WERI-Rb-1 (cell line): ENCODE measurements at regions not wholly inside any gene's neighbourhood (a gene's known extent, or its start where the extent isn't known, plus 50 kb on each side); places are given as distances from the start of the nearest gene placed in this dataset.

Source experiments
- DNase-seq: peaks from one replicate; pipeline ENCODE4 v3.0.0-alpha.2; 2020
- H3K27ac ChIP-seq: fragments of 250-450 bp; sonication (Bioruptor Pico); 2 replicates; pipeline ENCODE4 v1.5.1; 2020; ENCODE audit warnings: mild to moderate bottlenecking, moderate library complexity
- H3K27me3 ChIP-seq: fragments of 250-450 bp; sonication (Bioruptor Pico); 2 replicates; pipeline ENCODE4 v1.5.1; 2021; ENCODE audit warnings: mild to moderate bottlenecking, low read depth, moderate library complexity; ENCODE audit not compliant: insufficient read depth, severe bottlenecking
- H3K36me3 ChIP-seq: fragments of 250-450 bp; sonication (Bioruptor Pico); 2 replicates; pipeline ENCODE4 v1.5.1; 2020; ENCODE audit warnings: mild to moderate bottlenecking, moderate library complexity
- H3K4me3 ChIP-seq: 2 replicates; pipeline ENCODE4 v1.5.1; 2011; ENCODE audit warnings: low read depth, mild to moderate bottlenecking, control low read depth, low read length
- H3K9me3 ChIP-seq: fragments of 250-450 bp; sonication (Bioruptor Pico); 2 replicates; pipeline ENCODE4 v1.5.1; 2021; ENCODE audit warnings: mild to moderate bottlenecking, moderate library complexity; ENCODE audit not compliant: severe bottlenecking
- TF ChIP-seq, protein P1 (sequence below): IDR thresholded peaks from 2 replicates; pipeline ENCODE4 v1.5.1; 2011; ENCODE audit warnings: low read depth, mild to moderate bottlenecking, control low read depth, inconsistent platforms, low read length

DNA sequence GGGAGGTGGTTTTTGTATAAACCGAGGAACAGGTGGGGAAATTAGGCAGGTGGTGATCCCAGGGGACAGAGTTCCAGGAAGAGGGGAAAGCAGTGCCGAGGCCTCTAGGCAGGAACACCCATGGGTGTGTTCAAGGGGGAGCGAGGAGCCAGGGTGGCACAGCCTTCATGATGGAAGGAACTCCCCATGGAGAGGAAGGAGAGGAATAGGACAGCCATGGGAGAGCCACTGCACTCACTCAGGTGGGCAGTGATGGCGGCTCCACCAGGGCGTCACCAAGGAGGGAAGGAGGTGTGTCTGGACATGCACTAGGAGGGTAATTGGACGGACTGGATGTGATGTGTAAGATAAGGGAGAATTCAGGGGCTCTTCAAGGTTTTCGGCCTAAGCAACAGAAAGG, 98.2 kb downstream of the THBS2 start:
- H3K36me3 ChIP-seq = no peaks in the 10 kb centered on the region
- TF ChIP-seq, protein P1, sequence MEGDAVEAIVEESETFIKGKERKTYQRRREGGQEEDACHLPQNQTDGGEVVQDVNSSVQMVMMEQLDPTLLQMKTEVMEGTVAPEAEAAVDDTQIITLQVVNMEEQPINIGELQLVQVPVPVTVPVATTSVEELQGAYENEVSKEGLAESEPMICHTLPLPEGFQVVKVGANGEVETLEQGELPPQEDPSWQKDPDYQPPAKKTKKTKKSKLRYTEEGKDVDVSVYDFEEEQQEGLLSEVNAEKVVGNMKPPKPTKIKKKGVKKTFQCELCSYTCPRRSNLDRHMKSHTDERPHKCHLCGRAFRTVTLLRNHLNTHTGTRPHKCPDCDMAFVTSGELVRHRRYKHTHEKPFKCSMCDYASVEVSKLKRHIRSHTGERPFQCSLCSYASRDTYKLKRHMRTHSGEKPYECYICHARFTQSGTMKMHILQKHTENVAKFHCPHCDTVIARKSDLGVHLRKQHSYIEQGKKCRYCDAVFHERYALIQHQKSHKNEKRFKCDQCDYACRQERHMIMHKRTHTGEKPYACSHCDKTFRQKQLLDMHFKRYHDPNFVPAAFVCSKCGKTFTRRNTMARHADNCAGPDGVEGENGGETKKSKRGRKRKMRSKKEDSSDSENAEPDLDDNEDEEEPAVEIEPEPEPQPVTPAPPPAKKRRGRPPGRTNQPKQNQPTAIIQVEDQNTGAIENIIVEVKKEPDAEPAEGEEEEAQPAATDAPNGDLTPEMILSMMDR = no peak

DNA sequence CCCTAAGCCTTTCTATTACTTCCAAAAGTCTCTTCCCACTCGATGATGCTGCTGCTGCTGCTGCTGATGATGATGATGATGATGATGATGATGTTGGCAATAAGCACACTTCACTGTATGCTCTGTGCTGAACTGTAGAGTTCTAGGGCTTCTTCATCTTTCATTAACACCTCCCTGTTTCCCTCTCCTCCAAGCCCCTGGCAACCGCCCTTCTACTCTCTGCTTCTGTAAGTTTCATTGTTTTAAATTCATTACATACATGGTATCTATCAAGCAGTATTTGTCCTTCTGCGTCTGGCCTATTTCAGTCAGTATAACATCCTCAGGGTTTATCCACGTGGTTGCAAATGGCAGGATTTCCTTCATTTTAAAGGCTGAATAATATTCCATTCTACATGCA, 100.2 kb downstream of the THBS2 start:
- Histone ChIP-seq H3K9me3 (peaks cover 4% of the 10 kb centered on the region), H3K4me3 (no peak overlapping the region), H3K27me3 (no peaks in the 10 kb centered on the region), H3K27ac (no peak overlapping the region), H3K36me3 (no peaks in the 10 kb centered on the region)
- TF ChIP-seq, protein P1 = no peak
- no peak for DNase-seq

More for the DNA sequence above, 98.2 kb downstream of the THBS2 start:
- H3K4me3 ChIP-seq = no peak overlapping the region
- DNase-seq = no peak
- H3K9me3 ChIP-seq = no peaks in the 10 kb centered on the region
- no peak overlapping the region for H3K27ac ChIP-seq
- H3K27me3 ChIP-seq = no peaks in the 10 kb centered on the region

DNA sequence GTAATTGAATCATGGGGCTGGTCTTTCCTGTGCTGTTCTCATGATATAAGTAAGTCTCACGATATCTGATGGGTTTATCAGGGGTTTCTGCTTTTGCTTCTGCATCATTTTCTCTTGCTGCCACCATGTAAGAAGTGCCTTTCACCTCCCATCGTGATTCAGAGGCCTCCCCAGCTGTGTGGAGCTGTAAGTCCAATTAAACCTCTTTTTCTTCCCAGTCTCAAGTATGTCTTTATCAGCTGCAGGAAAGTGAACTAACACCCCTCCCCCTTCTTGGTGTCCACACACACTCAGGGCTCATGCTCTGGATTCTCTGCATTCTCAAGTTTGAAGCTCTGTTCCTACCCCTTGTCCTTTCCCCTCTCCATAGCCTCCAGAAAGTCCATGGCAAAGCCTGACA, 107.1 kb downstream of the THBS2 start:
- peaks cover 4% of the 10 kb centered on the region for H3K9me3 ChIP-seq
- no peaks in the 10 kb centered on the region for H3K36me3 ChIP-seq
- H3K4me3 ChIP-seq = no peak overlapping the region
- no peak overlapping the region for H3K27ac ChIP-seq
- TF ChIP-seq, protein P1 = no peak
- DNase-seq = no peak
- H3K27me3 ChIP-seq = no peaks in the 10 kb centered on the region

GRCh38 chr6:169145991-169146501, 107.6 kb downstream of the THBS2 start:
- no peak overlapping the region for H3K27ac ChIP-seq
- TF ChIP-seq, protein P1 = no peak

GRCh38 chr6:169145496-169145895, 108.2 kb downstream of the THBS2 start:
- Histone ChIP-seq H3K9me3 (peaks cover 4% of the 10 kb centered on the region), H3K27me3 (no peaks in the 10 kb centered on the region), H3K36me3 (no peaks in the 10 kb centered on the region), H3K27ac (no peak overlapping the region), H3K4me3 (no peak overlapping the region)
- TF ChIP-seq, protein P1 = no peak
- no peak for DNase-seq

More at GRCh38 chr6:169145991-169146501, 107.6 kb downstream of the THBS2 start:
- Histone ChIP-seq H3K36me3 (no peaks in the 10 kb centered on the region), H3K27me3 (no peaks in the 10 kb centered on the region), H3K4me3 (no peak overlapping the region), H3K9me3 (peaks cover 4% of the 10 kb centered on the region)
- no peak for DNase-seq

DNA sequence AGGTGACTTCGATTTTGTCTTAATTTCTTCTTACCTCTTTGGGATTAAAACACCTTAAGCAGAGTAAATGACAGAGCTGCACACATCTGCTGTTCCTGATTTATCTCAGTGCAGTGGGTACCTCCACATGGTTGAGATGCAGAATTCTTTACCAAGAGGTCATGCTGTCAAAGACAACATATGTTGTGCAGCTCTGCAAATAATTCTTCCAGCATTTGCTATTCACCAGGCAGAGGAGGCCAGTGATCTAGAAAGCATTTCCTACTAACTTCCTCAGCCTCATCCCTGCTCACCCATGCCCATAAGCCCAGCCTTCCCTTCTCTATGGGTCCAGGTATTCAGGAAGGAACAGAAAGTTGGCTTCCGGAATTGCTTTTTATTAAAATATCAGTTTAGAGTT, 109.3 kb downstream of the THBS2 start:
- Histone ChIP-seq H3K27me3 (no peaks in the 10 kb centered on the region), H3K36me3 (no peaks in the 10 kb centered on the region), H3K9me3 (no peaks in the 10 kb centered on the region), H3K27ac (no peak overlapping the region), H3K4me3 (no peak overlapping the region)
- no peak for DNase-seq
- TF ChIP-seq, protein P1 = no peak
